Endothelial cell of umbilical vein (primary cell): ENCODE measurements at regions not wholly inside any gene's neighbourhood (a gene's known extent, or its start where the extent isn't known, plus 50 kb on each side); places are given as distances from the start of the nearest gene placed in this dataset.
A peak's percentile ranks its signal among the peaks of the same experiment; 100 is the strongest.
"Not testable (repeated sequence)": the region's sequence is repeated elsewhere in the genome, so short reads cannot be mapped to it uniquely, and the experiment has no call there.

Experiments
- BruUV-seq: library from RNA; stranded (reverse); fragments of 400-500 nt; replicated peaks from 2 replicates; lab custom pipeline; 2021; lab: Mats Ljungman, UMichigan
- CTCF ChIA-PET: fragments of 300-600, 350-600 bp; sonication (Branson Sonifier 250); formaldehyde crosslinking; loops from one replicate; lab custom pipeline; 2021; ENCODE audit warnings: antibody characterized with exemption, inconsistent platforms; lab: Charles Lee
- POLR2A ChIA-PET: fragments of 300-600, 350-600 bp; sonication (Branson Sonifier 250); formaldehyde crosslinking; loops from one replicate; lab custom pipeline; 2021; ENCODE audit warnings: antibody characterized with exemption, inconsistent platforms; lab: Charles Lee
- DNase-seq: peaks from one replicate; pipeline ENCODE4 v3.0.0-alpha.2; 2011; ENCODE audit warnings: low read depth, low spot score
- FAIRE-seq: peaks from 2 replicates; lab custom pipeline; 2011; peaks lifted over from hg19 to GRCh38; lab: Jason Lieb, UNC
- H2AFZ ChIP-seq: 2 replicates; pipeline ENCODE4 v1.6.0; 2012; ENCODE audit warnings: low read depth, low read length, control low read depth, inconsistent platforms
- H3K27ac ChIP-seq: 2 replicates; pipeline ENCODE4 v1.5.1; 2011; ENCODE audit warnings: low read depth, mild to moderate bottlenecking, control low read depth, low read length, moderate library complexity; ENCODE audit not compliant: insufficient read depth
- H3K27me3 ChIP-seq, 2 experiments: 2 replicates each; pipeline versions ENCODE4 v1.6.0 to v1.6.1; 2011; ENCODE audit warnings: low read length in 2 of 2, mixed read lengths in 1 of 2; ENCODE audit not compliant: control insufficient read depth in 2 of 2, insufficient read depth in 2 of 2
- H3K36me3 ChIP-seq, 2 experiments: 2 replicates in 1 of 2; 3 replicates in 1 of 2; pipeline ENCODE4 v1.5.1; 2011; ENCODE audit warnings: low read length in 2 of 2, mild to moderate bottlenecking in 1 of 2, moderate library complexity in 1 of 2; ENCODE audit not compliant: control insufficient read depth in 2 of 2, insufficient read depth in 2 of 2; ENCODE audit errors: extremely low read depth in 1 of 2
- H3K4me1 ChIP-seq: 3 replicates; pipeline ENCODE4 v1.5.1; 2011; ENCODE audit warnings: mild to moderate bottlenecking, low read length; ENCODE audit not compliant: control insufficient read depth, insufficient read depth; ENCODE audit errors: extremely low read depth
- H3K4me2 ChIP-seq: 2 replicates; pipeline ENCODE4 v1.6.1; 2011; ENCODE audit warnings: low read length, control low read depth, mixed read lengths; ENCODE audit not compliant: insufficient read depth
- H3K4me3 ChIP-seq, 3 experiments: fragments of 200-600 bp in 1 of 3; sonication (generic), shearing (Covaris generic) in 1 of 3; replicated peaks in 1 of 3; 2 replicates each; pipeline ENCODE4 v1.5.1; 2011 to 2016; ENCODE audit warnings: control low read depth in 3 of 3, low read length in 3 of 3, mild to moderate bottlenecking in 2 of 3, inconsistent platforms in 1 of 3, low read depth in 1 of 3, moderate library complexity in 1 of 3; ENCODE audit not compliant: insufficient read depth in 1 of 3
- H3K79me2 ChIP-seq: 2 replicates; pipeline ENCODE4 v1.6.0; 2012; ENCODE audit warnings: low read length, inconsistent platforms; ENCODE audit not compliant: control insufficient read depth, insufficient read depth
- H3K9ac ChIP-seq: replicated peaks from 2 replicates; pipeline ENCODE3; 2011; ENCODE audit warnings: low read length, control low read depth; ENCODE audit not compliant: insufficient read depth; ENCODE audit errors: extremely low read depth
- H3K9me1 ChIP-seq: replicated peaks from 3 replicates; pipeline ENCODE4 v1.6.0; 2011; ENCODE audit warnings: mild to moderate bottlenecking, low read length; ENCODE audit not compliant: control insufficient read depth, insufficient read depth; ENCODE audit errors: extremely low read depth
- H3K9me3 ChIP-seq: replicated peaks from 2 replicates; pipeline ENCODE4 v1.5.1; 2012; ENCODE audit warnings: low read length, inconsistent platforms; ENCODE audit not compliant: control insufficient read depth, insufficient read depth
- H4K20me1 ChIP-seq: replicated peaks from 2 replicates; pipeline ENCODE3; 2011; ENCODE audit warnings: mild to moderate bottlenecking, low read length; ENCODE audit not compliant: control insufficient read depth, insufficient read depth; ENCODE audit errors: extremely low read depth
- dilution Hi-C: fragments of 300-500 bp; cut with MboI; formaldehyde crosslinking; loops from one replicate; pipeline ENCODE4 v1.15.0; 2019; ENCODE audit warnings: low sequenced_read_pairs; ENCODE audit not compliant: extremely low pct_ligation_motif_present
- intact Hi-C: fragments of 100-400 bp; cut with micrococcal nuclease; formaldehyde crosslinking; loops from one replicate; pipeline ENCODE4 v1.10.0; 2022

- H3K4me3 ChIP-seq, H3K9ac ChIP-seq, BruUV-seq, H3K36me3 ChIP-seq, H3K9me1 ChIP-seq, H2AFZ ChIP-seq, DNase-seq, FAIRE-seq, intact Hi-C loops, dilution Hi-C loops, H4K20me1 ChIP-seq, H3K4me1 ChIP-seq, H3K4me2 ChIP-seq, H3K27ac ChIP-seq, POLR2A ChIA-PET, H3K79me2 ChIP-seq, CTCF ChIA-PET, H3K9me3 ChIP-seq, H3K27me3 ChIP-seq: not testable (repeated sequence)
These were observed 76.7 kb downstream of the HSFY2 start for GRCh38 chrY:18696788-18697187.

DNA sequence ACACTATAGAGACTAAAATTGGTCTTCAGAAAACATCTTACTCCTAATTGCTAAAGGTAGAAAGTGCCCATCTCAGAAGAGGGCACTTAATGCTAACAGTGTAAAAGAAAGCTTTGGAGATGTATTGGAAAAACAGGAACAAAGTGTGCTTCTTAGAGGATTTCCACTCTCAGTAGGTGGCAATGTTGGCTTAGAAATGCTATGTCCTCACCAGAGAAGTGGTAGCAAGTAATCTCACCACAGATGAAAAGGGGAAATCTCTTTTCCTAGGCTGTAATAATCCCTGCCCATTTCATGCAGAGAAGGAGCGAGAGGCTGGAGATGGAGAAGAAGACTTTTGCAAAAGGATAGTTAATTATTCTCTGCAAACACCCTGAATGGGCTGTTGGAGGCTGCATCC is 69.3 kb downstream of the HSFY2 start:
- H3K36me3 ChIP-seq, H3K9ac ChIP-seq, H4K20me1 ChIP-seq, H3K4me3 ChIP-seq, H3K4me2 ChIP-seq, H3K4me1 ChIP-seq, H3K27ac ChIP-seq, POLR2A ChIA-PET, H3K79me2 ChIP-seq, BruUV-seq, DNase-seq, H3K9me1 ChIP-seq, CTCF ChIA-PET, H3K27me3 ChIP-seq, intact Hi-C loops, dilution Hi-C loops, H3K9me3 ChIP-seq, H2AFZ ChIP-seq: not testable (repeated sequence)
- FAIRE-seq, result peak; percentile 64

DNA sequence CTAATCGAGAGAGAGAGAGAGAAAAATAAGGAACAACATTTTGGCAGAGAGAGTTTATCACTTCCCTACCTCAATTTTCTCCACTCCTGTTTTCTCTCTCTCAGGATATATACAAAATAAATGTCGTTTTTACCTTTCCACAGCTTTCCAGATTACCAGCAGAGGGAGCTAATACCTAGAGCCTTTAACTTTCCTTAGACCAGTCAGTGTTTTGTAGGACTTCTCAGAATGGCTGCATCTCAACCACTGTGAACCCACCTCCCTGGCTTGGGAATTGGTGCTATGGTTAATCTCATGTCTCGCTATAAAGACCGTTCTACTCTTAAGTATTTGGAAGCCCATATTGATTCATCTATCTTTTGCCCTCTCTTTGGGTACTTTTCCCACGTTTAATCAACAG is 61.8 kb downstream of the HSFY2 start:
- H3K36me3 ChIP-seq, H3K79me2 ChIP-seq, DNase-seq, H3K4me1 ChIP-seq, H2AFZ ChIP-seq, H3K9me1 ChIP-seq, H3K9ac ChIP-seq, H3K9me3 ChIP-seq, POLR2A ChIA-PET, BruUV-seq, H4K20me1 ChIP-seq, H3K4me3 ChIP-seq, CTCF ChIA-PET, H3K27ac ChIP-seq, H3K27me3 ChIP-seq, H3K4me2 ChIP-seq, intact Hi-C loops, dilution Hi-C loops: not testable (repeated sequence)
- peak; percentile 63 for FAIRE-seq

DNA sequence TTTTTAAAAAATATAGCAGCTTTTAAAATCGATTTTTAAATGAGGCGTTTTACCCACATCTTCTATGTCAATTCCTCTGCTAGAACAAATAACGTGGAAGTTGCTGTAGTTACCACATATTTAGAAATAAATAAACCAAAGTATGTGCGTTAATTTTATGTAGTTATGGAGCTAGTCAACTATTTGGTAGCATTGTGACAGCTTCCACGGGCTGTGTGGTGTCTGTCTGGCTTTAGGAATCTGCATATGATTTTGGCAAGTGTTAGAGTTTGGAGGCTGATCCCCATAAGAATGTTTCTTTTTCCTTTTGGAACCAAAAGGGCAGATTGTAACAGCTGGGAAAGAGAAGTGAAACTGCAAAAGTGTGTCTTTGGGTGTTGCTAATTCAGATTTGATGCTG is 59.8 kb downstream of the HSFY2 start:
- H3K27ac ChIP-seq, H3K4me3 ChIP-seq, intact Hi-C loops, H3K9ac ChIP-seq, H3K9me1 ChIP-seq, H3K27me3 ChIP-seq, H3K79me2 ChIP-seq, H3K36me3 ChIP-seq, dilution Hi-C loops, POLR2A ChIA-PET, H2AFZ ChIP-seq, H3K4me1 ChIP-seq, FAIRE-seq, CTCF ChIA-PET, DNase-seq, H4K20me1 ChIP-seq, BruUV-seq, H3K4me2 ChIP-seq, H3K9me3 ChIP-seq: not testable (repeated sequence)
